ENCODE measurements at regions not wholly inside any gene's neighbourhood (a gene's known extent, or its start where the extent isn't known, plus 50 kb on each side); places are given as distances from the start of the nearest gene placed in this dataset.
"Not testable (repeated sequence)": the region's sequence is repeated elsewhere in the genome, so short reads cannot be mapped to it uniquely, and the experiment has no call there.

DNA sequence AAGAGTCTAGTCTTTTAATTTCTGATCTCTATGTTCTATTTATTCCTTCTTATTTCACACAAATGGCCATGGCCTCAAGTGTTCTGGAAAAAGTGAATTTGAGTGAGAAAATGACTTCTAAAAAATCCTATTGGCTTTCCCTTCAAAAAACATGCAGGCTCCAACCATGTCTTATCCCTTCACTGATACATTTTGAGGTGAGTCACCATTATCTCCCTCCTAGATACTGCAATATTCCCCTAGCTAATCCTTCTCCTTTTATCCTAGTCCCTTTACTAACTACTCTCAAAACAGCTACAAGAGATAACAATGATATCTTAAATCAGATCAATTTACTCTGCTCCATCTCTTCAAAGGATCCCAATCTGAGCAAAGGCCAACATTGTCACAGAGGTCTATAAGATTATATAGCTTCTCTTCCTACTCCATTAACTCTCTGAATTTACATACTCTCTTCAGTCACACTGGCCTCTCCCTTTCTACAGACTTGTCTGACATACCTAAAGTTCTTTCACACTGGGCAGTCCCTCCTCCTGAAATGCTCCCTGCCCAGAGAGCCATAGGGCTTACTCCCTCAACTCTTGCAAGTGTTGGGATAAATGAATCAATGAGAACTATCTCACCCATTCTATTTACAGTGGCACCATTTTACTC is 129.2 kb downstream of the TENT5A start:
- no peak for FAIRE-seq

- no peak for FAIRE-seq
These were observed 130.6 kb downstream of the TENT5A start for GRCh38 chr6:81621816-81622395.

DNA sequence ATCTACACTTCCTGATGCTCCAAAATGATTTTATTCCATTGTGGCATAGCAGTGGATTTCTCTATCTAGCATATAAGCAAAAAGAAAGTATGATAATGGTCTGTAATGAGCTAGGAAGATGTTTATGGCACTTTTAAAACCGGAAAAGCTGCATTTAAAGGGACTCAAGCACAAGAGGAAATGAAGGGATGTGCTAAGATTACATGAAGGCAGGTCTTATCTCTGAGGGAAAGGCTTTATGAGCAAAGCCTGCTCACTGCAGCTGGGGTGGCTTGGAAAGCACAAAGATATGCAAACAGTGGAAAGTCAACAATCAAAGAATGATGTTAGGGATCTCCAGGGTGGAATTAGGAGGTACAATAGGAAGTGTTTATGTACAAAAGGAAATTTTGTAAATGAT is 138.2 kb downstream of the TENT5A start:
- FAIRE-seq: no peak

DNA sequence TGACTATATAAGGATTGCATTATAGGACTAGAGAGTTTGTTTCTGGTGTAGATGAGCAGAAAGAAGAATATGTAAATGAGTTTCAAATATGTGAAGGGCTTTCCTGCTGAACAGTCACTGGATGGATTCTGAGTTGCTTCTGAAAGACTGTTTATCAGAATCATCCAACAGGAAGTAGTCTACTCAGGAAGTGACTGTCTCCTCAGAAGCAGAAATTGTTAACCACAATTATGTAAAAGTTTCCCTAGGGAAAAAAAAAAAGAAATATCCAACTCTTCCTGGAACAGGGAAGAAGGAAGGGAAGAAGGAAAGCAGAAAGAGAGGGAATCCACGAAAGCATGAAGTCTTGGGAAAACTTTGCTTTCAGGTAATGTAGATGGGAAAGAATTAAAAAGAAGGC is 138.9 kb downstream of the TENT5A start:
- no peak for FAIRE-seq

DNA sequence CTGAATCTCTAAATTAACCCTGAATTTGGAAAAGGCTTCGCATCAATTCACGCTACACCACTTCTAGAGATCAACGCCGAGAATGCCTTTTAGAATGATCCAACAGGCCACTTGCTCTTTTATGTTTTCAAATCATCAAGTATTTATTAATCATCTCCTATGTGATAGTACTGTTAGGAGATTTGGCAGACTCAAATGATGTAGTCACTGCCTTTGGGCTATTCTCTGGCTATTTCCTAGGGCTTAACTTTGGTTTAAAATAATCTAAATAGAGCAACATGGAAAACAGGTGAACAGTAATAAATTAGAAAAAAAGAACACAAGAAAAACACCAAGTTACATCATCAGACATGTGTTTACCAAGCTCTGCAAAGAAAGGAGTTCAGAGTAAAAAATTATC is 140.3 kb downstream of the TENT5A start:
- FAIRE-seq: no peak

DNA sequence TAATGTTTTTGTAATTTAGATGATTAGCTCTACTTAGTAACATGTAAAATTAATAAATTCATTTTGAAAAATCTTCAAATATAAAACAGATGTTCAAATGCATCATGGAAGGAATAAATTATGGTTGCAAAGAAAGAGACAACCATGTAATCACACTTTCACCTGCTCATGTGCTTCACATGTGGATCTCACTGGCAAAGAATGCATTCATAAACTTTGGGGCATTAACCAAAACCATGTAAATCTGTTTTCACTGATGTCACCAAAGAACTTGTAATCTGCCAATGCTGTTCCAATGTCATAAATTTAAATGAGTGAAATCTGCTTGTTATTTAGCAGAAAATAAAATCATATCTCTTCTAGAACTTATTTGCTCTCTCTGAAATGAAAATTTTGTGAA is 142.7 kb downstream of the TENT5A start:
- no peak for FAIRE-seq

- no peak for FAIRE-seq
These were observed 143.7 kb downstream of the TENT5A start for GRCh38 chr6:81608776-81609175.

GRCh38 chr6:81606965-81607381 is 145.5 kb downstream of the TENT5A start:
- FAIRE-seq: no peak

DNA sequence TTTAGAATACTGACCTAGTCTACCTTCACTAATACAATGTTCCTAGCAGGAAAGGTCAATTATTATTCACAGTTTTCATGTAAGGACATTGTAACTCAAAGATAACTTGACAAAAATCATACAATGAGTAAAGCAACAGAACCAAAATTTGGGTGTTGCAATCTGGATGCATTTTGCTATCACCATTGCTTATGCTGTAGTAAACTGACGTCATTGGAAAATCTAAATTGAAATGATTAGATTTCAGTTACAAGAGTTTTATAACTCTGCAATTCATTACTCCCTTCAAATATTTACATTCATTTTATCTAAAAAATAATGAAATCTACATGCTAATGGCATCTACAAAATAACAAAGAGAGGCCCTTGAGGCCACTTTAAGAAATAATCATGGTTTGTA is 147.0 kb downstream of the TENT5A start:
- FAIRE-seq: no peak

DNA sequence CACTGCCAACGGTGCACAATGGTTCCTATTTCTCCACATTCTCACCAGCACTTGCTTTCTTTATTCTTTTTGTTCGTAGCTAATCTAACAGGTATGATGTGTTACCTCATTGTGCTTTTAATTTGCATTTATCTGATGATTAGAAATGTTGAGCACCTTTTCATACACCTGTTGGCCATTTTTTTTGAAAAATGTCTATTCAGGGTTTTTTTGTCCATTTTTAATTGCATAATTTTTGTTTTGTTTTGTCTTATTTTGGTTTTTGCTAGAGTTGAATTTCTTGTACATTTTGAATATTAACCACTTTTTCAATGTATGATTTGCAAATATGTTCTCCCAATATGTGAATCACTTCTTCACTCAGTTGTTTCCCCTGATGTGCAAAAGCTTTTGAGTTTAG is 150.6 kb downstream of the TENT5A start:
- no peak for FAIRE-seq

DNA sequence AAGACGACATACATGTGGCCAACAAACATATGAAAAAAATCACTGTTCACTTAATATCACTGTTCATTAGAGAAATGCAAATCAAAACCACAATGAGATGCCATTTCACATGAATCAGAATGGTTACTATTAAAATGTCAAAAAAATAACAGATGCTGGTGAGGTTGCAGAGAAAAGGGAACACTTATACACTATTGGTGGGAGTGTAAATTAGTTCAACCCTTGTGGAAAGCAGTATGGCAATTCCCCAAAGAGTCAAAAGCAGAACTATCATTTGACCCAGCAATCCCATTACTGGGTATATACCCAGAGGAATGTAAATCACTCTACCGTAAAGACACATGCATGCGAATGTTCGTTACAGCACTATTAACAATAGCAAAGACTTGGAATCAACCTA is 152.0 kb downstream of the TENT5A start:
- not testable (repeated sequence) for FAIRE-seq

- FAIRE-seq: no peak
These were observed 158.0 kb downstream of the TENT5A start for GRCh38 chr6:81594501-81594900.

GRCh38 chr6:81590314-81590691 is 162.2 kb downstream of the TENT5A start:
- no peak for FAIRE-seq

DNA sequence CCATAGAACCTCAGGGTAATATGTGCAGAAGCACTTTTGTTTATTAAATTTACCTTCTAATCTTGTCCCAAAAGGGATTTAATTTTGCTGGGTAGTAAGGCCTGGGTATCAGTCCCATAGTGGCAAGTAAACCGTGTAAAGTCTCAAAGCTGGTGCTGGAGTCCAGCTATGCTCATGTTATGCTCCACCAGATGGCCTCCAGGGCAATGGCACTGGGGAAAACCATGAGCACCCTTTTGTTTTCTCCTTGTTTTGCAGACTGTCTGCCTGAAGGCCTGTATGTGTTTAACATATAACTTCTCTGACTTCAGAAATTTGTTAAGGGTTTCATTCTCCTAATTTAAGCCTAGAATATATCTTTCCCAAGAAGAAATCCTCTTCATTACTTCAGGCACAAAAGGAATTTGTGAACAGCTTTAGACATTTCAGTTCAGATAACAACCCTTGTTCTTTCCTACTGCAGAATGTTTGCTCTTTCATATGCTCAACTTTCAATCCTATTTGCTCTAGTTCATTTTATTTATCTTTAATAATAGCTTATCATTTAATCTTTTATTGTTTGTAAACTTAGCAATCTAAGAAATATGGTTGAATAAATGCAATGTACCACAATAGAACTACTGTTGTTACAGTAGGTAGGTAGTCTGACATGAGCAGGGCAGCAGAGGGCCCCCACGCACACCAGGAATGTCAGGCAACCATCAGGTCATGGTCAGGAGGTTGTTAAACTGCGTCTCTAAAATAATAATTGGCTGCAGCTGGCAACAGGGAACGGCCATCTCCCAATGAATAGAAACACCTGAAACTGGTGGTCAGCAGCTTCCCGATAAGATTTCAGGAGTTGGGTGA is 162.8 kb downstream of the TENT5A start:
- no peak for FAIRE-seq

DNA sequence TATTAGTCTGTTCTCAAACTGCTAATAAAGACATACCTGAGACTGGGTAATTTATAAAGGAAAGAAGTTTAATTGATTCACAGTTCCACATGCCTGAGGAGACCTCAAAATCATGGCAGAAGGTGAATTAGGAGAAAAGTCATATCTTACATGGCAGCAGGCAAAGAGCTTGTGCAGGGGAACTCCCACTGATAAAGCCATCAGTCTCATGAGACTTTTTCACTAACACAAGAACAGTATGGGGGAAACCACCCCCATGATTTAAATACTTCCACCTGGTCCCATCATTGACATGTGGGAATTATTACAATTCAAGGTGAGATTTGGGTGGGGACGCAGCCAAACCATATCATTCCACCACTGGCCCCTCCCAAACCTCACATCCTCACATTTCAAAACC is 166.8 kb downstream of the TENT5A start:
- not testable (repeated sequence) for FAIRE-seq

- not testable (repeated sequence) for FAIRE-seq
These were observed 168.3 kb downstream of the TENT5A start for GRCh38 chr6:81584156-81584555.

DNA sequence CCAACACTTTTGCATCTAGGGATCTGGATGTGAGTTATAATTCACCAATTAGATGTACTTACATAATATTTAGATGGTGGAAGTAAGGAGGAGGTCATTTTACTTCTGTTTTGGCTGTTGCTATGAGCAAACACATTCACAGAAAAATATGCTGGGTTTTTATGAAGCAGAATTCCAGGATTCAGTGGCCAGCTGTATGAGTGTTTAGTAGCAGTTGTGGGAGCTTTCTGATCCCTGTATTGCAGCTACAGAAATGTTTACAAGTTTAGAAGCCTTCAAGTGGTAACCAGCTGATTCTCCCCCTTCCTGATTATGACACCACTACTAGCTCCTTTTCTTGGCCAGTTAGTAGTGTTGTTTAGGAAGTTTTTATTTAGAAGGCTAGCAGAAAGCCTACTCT is 177.0 kb downstream of the TENT5A start:
- no peak for FAIRE-seq

- FAIRE-seq: no peak
These were observed 180.5 kb downstream of the TENT5A start for GRCh38 chr6:81572020-81572419.

DNA sequence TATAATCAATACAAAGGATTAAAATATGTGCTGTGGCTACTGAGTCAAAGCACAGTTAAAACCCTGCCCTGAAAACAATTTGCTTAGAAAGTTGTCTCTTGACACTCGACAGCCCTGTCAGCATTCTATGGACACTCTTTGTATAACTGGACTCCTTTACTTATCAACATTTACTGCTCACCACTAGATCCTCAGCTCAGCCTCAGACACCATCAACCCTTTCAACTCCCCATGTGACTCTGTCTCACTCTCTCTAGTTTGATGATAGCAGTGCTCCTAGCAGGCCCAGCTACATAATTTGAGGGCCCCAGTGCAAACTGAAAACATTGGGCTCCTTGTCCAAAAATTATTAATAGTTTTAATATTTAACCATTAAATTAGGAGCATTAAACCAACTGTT is 181.8 kb downstream of the TENT5A start:
- FAIRE-seq: no peak

- no peak for FAIRE-seq
These were observed 183.5 kb downstream of the TENT5A start for GRCh38 chr6:81568973-81569372.

DNA sequence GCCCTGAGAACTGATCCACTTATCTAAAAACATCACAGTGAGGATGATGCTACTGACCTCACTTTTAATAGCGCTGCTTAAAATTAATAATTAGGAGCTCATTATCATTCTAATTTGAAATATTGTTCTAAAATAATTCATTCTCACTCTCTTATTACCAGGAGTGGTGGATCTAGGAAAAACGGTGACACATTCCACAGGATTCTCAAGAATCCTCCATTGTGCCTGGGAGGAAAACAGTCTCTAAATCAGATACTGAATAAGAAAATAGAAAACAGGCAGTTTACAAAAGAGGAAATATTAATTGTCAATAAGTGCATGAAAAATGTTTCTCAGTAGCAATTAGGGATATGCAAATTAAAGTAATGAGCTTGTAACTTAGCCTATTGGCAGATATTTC is 187.4 kb downstream of the TENT5A start:
- no peak for FAIRE-seq

- no peak for FAIRE-seq
These were observed 187.9 kb downstream of the TENT5A start for GRCh38 chr6:81564470-81565068.

- FAIRE-seq: no peak
These were observed 190.3 kb downstream of the TENT5A start for GRCh38 chr6:81562169-81562568.

DNA sequence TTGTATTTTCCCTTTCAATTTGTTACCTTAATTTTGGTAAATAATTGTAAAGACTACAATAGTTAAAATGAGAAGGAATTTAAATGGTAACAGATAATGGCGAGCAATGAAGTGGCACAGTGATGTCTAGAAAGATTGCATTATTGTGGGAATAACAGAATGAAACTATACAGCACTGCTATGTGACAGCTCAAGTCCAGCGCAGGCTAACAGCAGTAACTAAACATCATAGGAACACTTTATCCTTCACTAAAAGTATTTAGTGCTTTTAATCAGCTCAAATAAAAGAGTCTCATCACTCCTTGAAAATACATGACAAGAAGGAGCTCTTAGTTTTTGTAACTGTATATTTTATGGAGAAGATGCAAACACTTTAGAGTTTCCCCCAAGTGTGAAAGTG is 190.8 kb downstream of the TENT5A start:
- no peak for FAIRE-seq

All from G401.6 (cell line).